ENCODE measurements at regions not wholly inside any gene's neighbourhood (a gene's known extent, or its start where the extent isn't known, plus 50 kb on each side); places are given as distances from the start of the nearest gene placed in this dataset.
"Not testable (repeated sequence)": the region's sequence is repeated elsewhere in the genome, so short reads cannot be mapped to it uniquely, and the experiment has no call there.

DNA sequence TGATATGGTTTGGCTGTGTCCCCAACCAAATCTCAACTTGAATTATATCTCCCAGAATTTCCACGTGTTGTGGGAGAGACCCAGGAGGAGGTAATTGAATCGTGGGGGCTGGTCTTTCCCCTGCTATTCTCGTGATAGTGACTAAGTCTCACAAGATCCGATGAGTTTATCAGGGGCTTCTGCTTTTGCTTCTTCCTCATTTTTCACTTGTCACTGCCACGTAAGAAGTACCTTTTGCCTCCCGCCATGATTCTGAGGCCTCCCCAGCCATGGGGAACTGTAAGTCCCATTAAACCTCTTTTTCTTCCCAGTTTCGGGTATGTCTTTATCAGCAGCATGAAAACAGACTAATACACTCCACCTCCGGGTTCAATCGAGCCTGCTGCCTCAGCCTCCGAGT, 54.3 kb upstream of the BICDL1 start (continued):
- TF ChIP-seq, protein P1, sequence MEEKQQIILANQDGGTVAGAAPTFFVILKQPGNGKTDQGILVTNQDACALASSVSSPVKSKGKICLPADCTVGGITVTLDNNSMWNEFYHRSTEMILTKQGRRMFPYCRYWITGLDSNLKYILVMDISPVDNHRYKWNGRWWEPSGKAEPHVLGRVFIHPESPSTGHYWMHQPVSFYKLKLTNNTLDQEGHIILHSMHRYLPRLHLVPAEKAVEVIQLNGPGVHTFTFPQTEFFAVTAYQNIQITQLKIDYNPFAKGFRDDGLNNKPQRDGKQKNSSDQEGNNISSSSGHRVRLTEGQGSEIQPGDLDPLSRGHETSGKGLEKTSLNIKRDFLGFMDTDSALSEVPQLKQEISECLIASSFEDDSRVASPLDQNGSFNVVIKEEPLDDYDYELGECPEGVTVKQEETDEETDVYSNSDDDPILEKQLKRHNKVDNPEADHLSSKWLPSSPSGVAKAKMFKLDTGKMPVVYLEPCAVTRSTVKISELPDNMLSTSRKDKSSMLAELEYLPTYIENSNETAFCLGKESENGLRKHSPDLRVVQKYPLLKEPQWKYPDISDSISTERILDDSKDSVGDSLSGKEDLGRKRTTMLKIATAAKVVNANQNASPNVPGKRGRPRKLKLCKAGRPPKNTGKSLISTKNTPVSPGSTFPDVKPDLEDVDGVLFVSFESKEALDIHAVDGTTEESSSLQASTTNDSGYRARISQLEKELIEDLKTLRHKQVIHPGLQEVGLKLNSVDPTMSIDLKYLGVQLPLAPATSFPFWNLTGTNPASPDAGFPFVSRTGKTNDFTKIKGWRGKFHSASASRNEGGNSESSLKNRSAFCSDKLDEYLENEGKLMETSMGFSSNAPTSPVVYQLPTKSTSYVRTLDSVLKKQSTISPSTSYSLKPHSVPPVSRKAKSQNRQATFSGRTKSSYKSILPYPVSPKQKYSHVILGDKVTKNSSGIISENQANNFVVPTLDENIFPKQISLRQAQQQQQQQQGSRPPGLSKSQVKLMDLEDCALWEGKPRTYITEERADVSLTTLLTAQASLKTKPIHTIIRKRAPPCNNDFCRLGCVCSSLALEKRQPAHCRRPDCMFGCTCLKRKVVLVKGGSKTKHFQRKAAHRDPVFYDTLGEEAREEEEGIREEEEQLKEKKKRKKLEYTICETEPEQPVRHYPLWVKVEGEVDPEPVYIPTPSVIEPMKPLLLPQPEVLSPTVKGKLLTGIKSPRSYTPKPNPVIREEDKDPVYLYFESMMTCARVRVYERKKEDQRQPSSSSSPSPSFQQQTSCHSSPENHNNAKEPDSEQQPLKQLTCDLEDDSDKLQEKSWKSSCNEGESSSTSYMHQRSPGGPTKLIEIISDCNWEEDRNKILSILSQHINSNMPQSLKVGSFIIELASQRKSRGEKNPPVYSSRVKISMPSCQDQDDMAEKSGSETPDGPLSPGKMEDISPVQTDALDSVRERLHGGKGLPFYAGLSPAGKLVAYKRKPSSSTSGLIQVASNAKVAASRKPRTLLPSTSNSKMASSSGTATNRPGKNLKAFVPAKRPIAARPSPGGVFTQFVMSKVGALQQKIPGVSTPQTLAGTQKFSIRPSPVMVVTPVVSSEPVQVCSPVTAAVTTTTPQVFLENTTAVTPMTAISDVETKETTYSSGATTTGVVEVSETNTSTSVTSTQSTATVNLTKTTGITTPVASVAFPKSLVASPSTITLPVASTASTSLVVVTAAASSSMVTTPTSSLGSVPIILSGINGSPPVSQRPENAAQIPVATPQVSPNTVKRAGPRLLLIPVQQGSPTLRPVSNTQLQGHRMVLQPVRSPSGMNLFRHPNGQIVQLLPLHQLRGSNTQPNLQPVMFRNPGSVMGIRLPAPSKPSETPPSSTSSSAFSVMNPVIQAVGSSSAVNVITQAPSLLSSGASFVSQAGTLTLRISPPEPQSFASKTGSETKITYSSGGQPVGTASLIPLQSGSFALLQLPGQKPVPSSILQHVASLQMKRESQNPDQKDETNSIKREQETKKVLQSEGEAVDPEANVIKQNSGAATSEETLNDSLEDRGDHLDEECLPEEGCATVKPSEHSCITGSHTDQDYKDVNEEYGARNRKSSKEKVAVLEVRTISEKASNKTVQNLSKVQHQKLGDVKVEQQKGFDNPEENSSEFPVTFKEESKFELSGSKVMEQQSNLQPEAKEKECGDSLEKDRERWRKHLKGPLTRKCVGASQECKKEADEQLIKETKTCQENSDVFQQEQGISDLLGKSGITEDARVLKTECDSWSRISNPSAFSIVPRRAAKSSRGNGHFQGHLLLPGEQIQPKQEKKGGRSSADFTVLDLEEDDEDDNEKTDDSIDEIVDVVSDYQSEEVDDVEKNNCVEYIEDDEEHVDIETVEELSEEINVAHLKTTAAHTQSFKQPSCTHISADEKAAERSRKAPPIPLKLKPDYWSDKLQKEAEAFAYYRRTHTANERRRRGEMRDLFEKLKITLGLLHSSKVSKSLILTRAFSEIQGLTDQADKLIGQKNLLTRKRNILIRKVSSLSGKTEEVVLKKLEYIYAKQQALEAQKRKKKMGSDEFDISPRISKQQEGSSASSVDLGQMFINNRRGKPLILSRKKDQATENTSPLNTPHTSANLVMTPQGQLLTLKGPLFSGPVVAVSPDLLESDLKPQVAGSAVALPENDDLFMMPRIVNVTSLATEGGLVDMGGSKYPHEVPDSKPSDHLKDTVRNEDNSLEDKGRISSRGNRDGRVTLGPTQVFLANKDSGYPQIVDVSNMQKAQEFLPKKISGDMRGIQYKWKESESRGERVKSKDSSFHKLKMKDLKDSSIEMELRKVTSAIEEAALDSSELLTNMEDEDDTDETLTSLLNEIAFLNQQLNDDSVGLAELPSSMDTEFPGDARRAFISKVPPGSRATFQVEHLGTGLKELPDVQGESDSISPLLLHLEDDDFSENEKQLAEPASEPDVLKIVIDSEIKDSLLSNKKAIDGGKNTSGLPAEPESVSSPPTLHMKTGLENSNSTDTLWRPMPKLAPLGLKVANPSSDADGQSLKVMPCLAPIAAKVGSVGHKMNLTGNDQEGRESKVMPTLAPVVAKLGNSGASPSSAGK (IDR thresholded peaks at IDR 0.05), result peak; percentile 3; the same call in 1 of the 2 replicates
- TF ChIP-seq, protein P2, sequence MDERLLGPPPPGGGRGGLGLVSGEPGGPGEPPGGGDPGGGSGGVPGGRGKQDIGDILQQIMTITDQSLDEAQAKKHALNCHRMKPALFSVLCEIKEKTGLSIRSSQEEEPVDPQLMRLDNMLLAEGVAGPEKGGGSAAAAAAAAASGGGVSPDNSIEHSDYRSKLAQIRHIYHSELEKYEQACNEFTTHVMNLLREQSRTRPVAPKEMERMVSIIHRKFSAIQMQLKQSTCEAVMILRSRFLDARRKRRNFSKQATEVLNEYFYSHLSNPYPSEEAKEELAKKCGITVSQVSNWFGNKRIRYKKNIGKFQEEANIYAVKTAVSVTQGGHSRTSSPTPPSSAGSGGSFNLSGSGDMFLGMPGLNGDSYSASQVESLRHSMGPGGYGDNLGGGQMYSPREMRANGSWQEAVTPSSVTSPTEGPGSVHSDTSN (CRISPR knock-in tag; IDR thresholded peaks at IDR 0.05; ENCODE audit: low read depth), result not testable (repeated sequence)
- TF ChIP-seq, protein P2 (tag; conservative IDR thresholded peaks at IDR 0.05; ENCODE audit: low read depth), result peak; percentile 59

Measured in K562 (cell line).